ENCODE measurements at regions not wholly inside any gene's neighbourhood (a gene's known extent, or its start where the extent isn't known, plus 50 kb on each side); places are given as distances from the start of the nearest gene placed in this dataset.

DNA sequence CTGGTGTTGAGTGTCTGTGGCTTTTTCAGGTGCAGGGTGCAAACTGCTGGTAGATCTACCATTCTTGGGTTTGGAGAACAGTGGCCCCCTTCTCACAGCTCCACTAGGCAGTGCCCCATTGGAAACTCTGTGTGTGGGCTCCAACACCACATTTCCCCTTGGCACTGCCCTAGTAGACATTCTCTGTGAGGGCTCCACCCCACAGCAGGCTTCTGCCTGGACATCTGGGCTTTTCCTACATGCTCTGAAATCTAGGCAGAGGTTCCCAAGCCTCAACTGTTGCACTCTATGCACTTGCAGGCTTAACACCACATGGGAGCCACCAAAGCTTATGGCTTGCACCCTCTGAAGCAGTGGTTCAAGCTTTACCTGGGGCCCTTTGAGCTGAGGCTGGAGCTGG is 80.9 kb downstream of the BARX1 start:
- peaks cover 0 to 27% (median 0%) of the 10 kb centered on the region in 7 donors for H3K27me3 ChIP-seq (replicated peaks in 1 of 7)
- intact Hi-C loops (cut with DNase I; ENCODE audit: low total_unique reads), result no loop called here
- H3K36me3 ChIP-seq, result no peaks in the 10 kb centered on the region
- H3K27ac ChIP-seq, result no peak overlapping the region
- no peak for DNase-seq
- no peaks in the 10 kb centered on the region for H3K4me1 ChIP-seq
- no peak overlapping the region for H3K4me3 ChIP-seq
- TF ChIP-seq POLR2AphosphoS5 (IDR thresholded peaks at IDR 0.05) (no peak), CTCF (IDR thresholded peaks at IDR 0.05 in 8 of 11, conservative IDR thresholded peaks at IDR 0.05 in 3 of 11) (no peak), POLR2A (IDR thresholded peaks at IDR 0.05) (no peak)
- peaks cover 6 to 42% (median 37%) of the 10 kb centered on the region in 8 donors for H3K9me3 ChIP-seq

DNA sequence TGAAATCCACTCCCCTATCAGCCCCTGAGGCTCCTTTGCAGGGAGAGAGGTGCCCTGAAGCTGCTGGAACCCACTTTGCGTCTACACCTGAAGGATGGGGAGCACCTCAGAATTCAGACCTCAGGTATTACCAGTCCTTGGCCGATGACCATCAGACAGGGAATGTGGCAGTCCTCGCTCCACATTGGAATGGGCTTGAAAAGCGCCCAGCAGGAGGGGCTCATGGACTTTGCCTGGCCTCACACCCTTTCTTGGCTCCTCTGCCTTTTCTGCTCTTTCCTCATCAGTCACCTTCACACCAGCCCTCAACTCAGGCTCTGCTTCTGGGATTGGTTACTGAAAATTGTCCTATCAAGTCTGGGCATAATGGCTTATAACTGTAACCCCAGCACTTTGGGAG is 83.9 kb downstream of the BARX1 start:
- Histone ChIP-seq H3K9me3 (peaks cover 6 to 36% (median 33%) of the 10 kb centered on the region in 8 donors), H3K36me3 (no peaks in the 10 kb centered on the region), H3K4me1 (no peaks in the 10 kb centered on the region), H3K27ac (no peak overlapping the region), H3K27me3 (replicated peaks in 1 of 7) (peaks cover 0 to 38% (median 0%) of the 10 kb centered on the region in 7 donors), H3K4me3 (no peak overlapping the region)
- 81 to 91% (median 88%) methylated on average over 4 of the region's 4 CpGs for WGBS, 5 donors
- intact Hi-C loops (cut with DNase I; ENCODE audit: low total_unique reads), result no loop called here
- no peak for DNase-seq
- TF ChIP-seq POLR2A (IDR thresholded peaks at IDR 0.05) (no peak), CTCF (IDR thresholded peaks at IDR 0.05 in 8 of 11, conservative IDR thresholded peaks at IDR 0.05 in 3 of 11) (no peak), POLR2AphosphoS5 (IDR thresholded peaks at IDR 0.05) (no peak)

GRCh38 chr9:93869863-93870262 is 85.3 kb downstream of the BARX1 start:
- Histone ChIP-seq H3K9me3 (peaks cover 3 to 21% (median 18%) of the 10 kb centered on the region in 8 donors), H3K36me3 (no peaks in the 10 kb centered on the region), H3K27ac (no peak overlapping the region), H3K4me1 (no peaks in the 10 kb centered on the region), H3K4me3 (no peak overlapping the region), H3K27me3 (replicated peaks in 1 of 7) (peaks cover 0 to 50% (median 0%) of the 10 kb centered on the region in 7 donors)
- 62 to 88% (median 72%) methylated on average over 6 to 8 of the region's 8 CpGs for WGBS, 5 donors
- DNase-seq, result no peak
- no peak for TF ChIP-seq POLR2AphosphoS5 (IDR thresholded peaks at IDR 0.05)
- intact Hi-C loops (cut with DNase I; ENCODE audit: low total_unique reads), result no loop called here

- Histone ChIP-seq H3K9me3 (peaks cover 0 to 14% (median 11%) of the 10 kb centered on the region in 8 donors), H3K27me3 (replicated peaks in 1 of 7) (peaks cover 0 to 53% (median 0%) of the 10 kb centered on the region in 7 donors), H3K36me3 (no peaks in the 10 kb centered on the region), H3K4me3 (no peak overlapping the region), H3K4me1 (no peaks in the 10 kb centered on the region), H3K27ac (no peak overlapping the region)
- 73 to 82% (median 78%) methylated on average over 5 of the region's 5 CpGs for WGBS, 5 donors
- TF ChIP-seq POLR2AphosphoS5 (IDR thresholded peaks at IDR 0.05) (no peak), POLR2A (IDR thresholded peaks at IDR 0.05) (no peak)
- DNase-seq, result no peak
- intact Hi-C loops (cut with DNase I; ENCODE audit: low total_unique reads), result no loop called here
Observed at GRCh38 chr9:93869088-93869487, 86.1 kb downstream of the BARX1 start.

DNA sequence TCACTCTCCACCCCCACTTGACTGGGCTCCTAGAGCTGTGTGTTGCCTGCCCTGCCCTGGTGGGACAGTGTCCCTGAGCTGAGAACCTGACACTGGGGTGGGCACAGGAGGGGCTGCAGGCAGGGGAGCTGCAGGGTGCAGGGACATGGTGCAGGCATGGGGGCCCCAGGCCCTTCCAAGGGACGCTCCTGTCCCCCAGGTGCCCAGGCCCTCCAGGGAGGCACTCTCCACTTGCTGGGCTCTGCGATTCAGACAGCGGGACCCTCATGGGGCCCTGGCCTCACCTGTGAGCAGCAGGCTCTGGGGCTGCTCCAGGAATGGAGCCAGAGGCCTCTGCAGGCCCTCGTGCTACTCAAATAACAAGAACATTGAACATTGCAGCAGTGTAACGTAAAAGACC is 89.4 kb downstream of the BARX1 start:
- DNase-seq, result no peak
- 75 to 93% (median 83%) methylated on average over 1 to 5 of the region's 5 CpGs for WGBS, 5 donors

More for the DNA sequence above, 89.4 kb downstream of the BARX1 start:
- no peaks in the 10 kb centered on the region for H3K36me3 ChIP-seq
- H3K9me3 ChIP-seq, result no peaks in the 10 kb centered on the region
- peaks cover 0 to 69% (median 8%) of the 10 kb centered on the region in 7 donors for H3K27me3 ChIP-seq (replicated peaks in 1 of 7)
- H3K4me3 ChIP-seq, result no peak overlapping the region
- TF ChIP-seq POLR2A (IDR thresholded peaks at IDR 0.05) (no peak), POLR2AphosphoS5 (IDR thresholded peaks at IDR 0.05) (no peak), CTCF (IDR thresholded peaks at IDR 0.05 in 8 of 11, conservative IDR thresholded peaks at IDR 0.05 in 3 of 11) (no peak)
- no peak overlapping the region for H3K27ac ChIP-seq
- H3K4me1 ChIP-seq, result no peaks in the 10 kb centered on the region
- intact Hi-C loops (cut with DNase I; ENCODE audit: low total_unique reads), result no loop called here

Data from spleen (tissue), 11 donors.